ENCODE measurements at regions not wholly inside any gene's neighbourhood (a gene's known extent, or its start where the extent isn't known, plus 50 kb on each side); places are given as distances from the start of the nearest gene placed in this dataset.
A peak's percentile ranks its signal among the peaks of the same experiment; 100 is the strongest.

GRCh38 chr2:120674246-120675170, 61.2 kb upstream of the GLI2 start:
- Histone ChIP-seq H3K36me3 (ENCODE audit: control insufficient read depth in 1 of 2, insufficient read depth in 2 of 2, low read depth in 1 of 2, low read length in 2 of 2) (no peaks in the 10 kb centered on the region), H3K79me1 (replicated peaks; ENCODE audit: low read length, poor library complexity, severe bottlenecking) (no peaks in the 10 kb centered on the region), H3K4me3 (ENCODE audit: insufficient read depth in 1 of 2, low read depth in 1 of 2, low read length in 2 of 2) (no peak overlapping the region), H2AFZ (ENCODE audit: low read depth, low read length) (no peak overlapping the region), H3K9ac (ENCODE audit: low read length) (no peak overlapping the region), H4K91ac (ENCODE audit: low read length) (no peak overlapping the region), H3K23ac (ENCODE audit: low read length in 2 of 2) (no peak overlapping the region), H3K9me3 (ENCODE audit: control insufficient read depth, low read length) (no peaks in the 10 kb centered on the region), H2BK5ac (ENCODE audit: low read depth, low read length, poor library complexity, severe bottlenecking) (no peak overlapping the region), H2BK120ac (ENCODE audit: low read depth, low read length) (no peak overlapping the region), H3K4me1 (ENCODE audit: control insufficient read depth, insufficient read depth, low read depth, low read length) (peaks cover 6% of the 10 kb centered on the region), H3K18ac (ENCODE audit: low read depth in 1 of 2, low read length in 2 of 2) (no peak overlapping the region), H3K27ac (ENCODE audit: low read length, poor library complexity, severe bottlenecking) (no peak overlapping the region), H2BK15ac (ENCODE audit: low read depth, poor library complexity, severe bottlenecking) (no peak overlapping the region), H2BK12ac (ENCODE audit: low read length in 2 of 2) (no peak overlapping the region), H2AK5ac (ENCODE audit: low read length, severe bottlenecking) (no peak overlapping the region), H3K4me2 (ENCODE audit: low read length, poor library complexity, severe bottlenecking) (no peak overlapping the region), H3K27me3 (ENCODE audit: control insufficient read depth in 1 of 2, insufficient read depth in 1 of 2, low read length in 2 of 2) (peaks cover 49 to 67% of the 10 kb centered on the region in 2 experiments), H4K8ac (ENCODE audit: low read length) (no peak overlapping the region), H3K4ac (ENCODE audit: low read depth in 1 of 2, low read length in 2 of 2) (no peak overlapping the region), H3K14ac (ENCODE audit: low read length in 2 of 2) (no peak overlapping the region)
- no peak for DNase-seq
- WGBS = 80% methylated on average over 21 of the region's 21 CpGs

GRCh38 chr2:120675460-120676130, 60.1 kb upstream of the GLI2 start:
- Histone ChIP-seq H2BK5ac (ENCODE audit: low read depth, low read length, poor library complexity, severe bottlenecking) (no peak overlapping the region), H2BK12ac (ENCODE audit: low read length in 2 of 2) (no peak overlapping the region), H3K4ac (ENCODE audit: low read depth in 1 of 2, low read length in 2 of 2) (no peak overlapping the region), H3K4me1 (ENCODE audit: control insufficient read depth, insufficient read depth, low read depth, low read length) (peaks cover 6% of the 10 kb centered on the region), H3K4me3 (ENCODE audit: insufficient read depth in 1 of 2, low read depth in 1 of 2, low read length in 2 of 2) (no peak overlapping the region), H3K9ac (ENCODE audit: low read length) (no peak overlapping the region), H2AK5ac (ENCODE audit: low read length, severe bottlenecking) (no peak overlapping the region), H3K23ac (ENCODE audit: low read length in 2 of 2) (no peak overlapping the region), H3K36me3 (ENCODE audit: control insufficient read depth in 1 of 2, insufficient read depth in 2 of 2, low read depth in 1 of 2, low read length in 2 of 2) (no peaks in the 10 kb centered on the region), H3K27ac (ENCODE audit: low read length, poor library complexity, severe bottlenecking) (no peak overlapping the region), H2BK120ac (ENCODE audit: low read depth, low read length) (no peak overlapping the region), H4K91ac (ENCODE audit: low read length) (no peak overlapping the region), H2BK15ac (ENCODE audit: low read depth, poor library complexity, severe bottlenecking) (no peak overlapping the region), H3K4me2 (ENCODE audit: low read length, poor library complexity, severe bottlenecking) (no peak overlapping the region), H3K18ac (ENCODE audit: low read depth in 1 of 2, low read length in 2 of 2) (no peak overlapping the region), H3K79me1 (replicated peaks; ENCODE audit: low read length, poor library complexity, severe bottlenecking) (no peaks in the 10 kb centered on the region), H4K8ac (ENCODE audit: low read length) (no peak overlapping the region), H3K14ac (ENCODE audit: low read length in 2 of 2) (no peak overlapping the region), H3K27me3 (ENCODE audit: control insufficient read depth in 1 of 2, insufficient read depth in 1 of 2, low read length in 2 of 2) (peaks cover 39 to 62% of the 10 kb centered on the region in 2 experiments), H3K9me3 (ENCODE audit: control insufficient read depth, low read length) (no peaks in the 10 kb centered on the region), H2AFZ (ENCODE audit: low read depth, low read length) (no peak overlapping the region)
- 42% methylated on average over 26 of the region's 26 CpGs for WGBS
- peak; percentile 52 for DNase-seq

- H3K23ac ChIP-seq (ENCODE audit: low read length in 2 of 2) = no peak overlapping the region
- H3K4me3 ChIP-seq (ENCODE audit: insufficient read depth in 1 of 2, low read depth in 1 of 2, low read length in 2 of 2) = no peak overlapping the region
- H3K9me3 ChIP-seq (ENCODE audit: control insufficient read depth, low read length) = no peaks in the 10 kb centered on the region
- no peak overlapping the region for H3K27ac ChIP-seq (ENCODE audit: low read length, poor library complexity, severe bottlenecking)
- H2BK15ac ChIP-seq (ENCODE audit: low read depth, poor library complexity, severe bottlenecking) = no peak overlapping the region
- no peak overlapping the region for H2AK5ac ChIP-seq (ENCODE audit: low read length, severe bottlenecking)
- no peak for DNase-seq
- H3K4me2 ChIP-seq (ENCODE audit: low read length, poor library complexity, severe bottlenecking) = no peak overlapping the region
- H3K79me1 ChIP-seq (replicated peaks; ENCODE audit: low read length, poor library complexity, severe bottlenecking) = no peaks in the 10 kb centered on the region
- H3K18ac ChIP-seq (ENCODE audit: low read depth in 1 of 2, low read length in 2 of 2) = no peak overlapping the region
- H3K27me3 ChIP-seq (ENCODE audit: control insufficient read depth in 1 of 2, insufficient read depth in 1 of 2, low read length in 2 of 2) = peaks cover 30 to 65% of the 10 kb centered on the region in 2 experiments
- H4K8ac ChIP-seq (ENCODE audit: low read length) = no peak overlapping the region
- no peak overlapping the region for H4K91ac ChIP-seq (ENCODE audit: low read length)
- H3K36me3 ChIP-seq (ENCODE audit: control insufficient read depth in 1 of 2, insufficient read depth in 2 of 2, low read depth in 1 of 2, low read length in 2 of 2) = no peaks in the 10 kb centered on the region
- H2AFZ ChIP-seq (ENCODE audit: low read depth, low read length) = no peak overlapping the region
- H3K4ac ChIP-seq (ENCODE audit: low read depth in 1 of 2, low read length in 2 of 2) = no peak overlapping the region
- 85% methylated on average over 10 of the region's 10 CpGs for WGBS
- H2BK5ac ChIP-seq (ENCODE audit: low read depth, low read length, poor library complexity, severe bottlenecking) = no peak overlapping the region
- no peak overlapping the region for H3K14ac ChIP-seq (ENCODE audit: low read length in 2 of 2)
- H3K9ac ChIP-seq (ENCODE audit: low read length) = no peak overlapping the region
- H2BK12ac ChIP-seq (ENCODE audit: low read length in 2 of 2) = no peak overlapping the region
- H3K4me1 ChIP-seq (ENCODE audit: control insufficient read depth, insufficient read depth, low read depth, low read length) = peaks cover 6% of the 10 kb centered on the region
- no peak overlapping the region for H2BK120ac ChIP-seq (ENCODE audit: low read depth, low read length)
These were observed 58.4 kb upstream of the GLI2 start for GRCh38 chr2:120677221-120677620.

- H3K4me2 ChIP-seq (ENCODE audit: low read length, poor library complexity, severe bottlenecking) = no peak overlapping the region
- H2BK5ac ChIP-seq (ENCODE audit: low read depth, low read length, poor library complexity, severe bottlenecking) = no peak overlapping the region
- H2AK5ac ChIP-seq (ENCODE audit: low read length, severe bottlenecking) = no peak overlapping the region
- no peak overlapping the region for H2AFZ ChIP-seq (ENCODE audit: low read depth, low read length)
- H4K8ac ChIP-seq (ENCODE audit: low read length) = no peak overlapping the region
- H2BK120ac ChIP-seq (ENCODE audit: low read depth, low read length) = no peak overlapping the region
- no peak overlapping the region for H2BK15ac ChIP-seq (ENCODE audit: low read depth, poor library complexity, severe bottlenecking)
- DNase-seq = no peak
- H2BK12ac ChIP-seq (ENCODE audit: low read length in 2 of 2) = no peak overlapping the region
- no peak overlapping the region for H3K18ac ChIP-seq (ENCODE audit: low read depth in 1 of 2, low read length in 2 of 2)
- no peak overlapping the region for H3K4ac ChIP-seq (ENCODE audit: low read depth in 1 of 2, low read length in 2 of 2)
- H3K27ac ChIP-seq (ENCODE audit: low read length, poor library complexity, severe bottlenecking) = no peak overlapping the region
- no peaks in the 10 kb centered on the region for H3K36me3 ChIP-seq (ENCODE audit: control insufficient read depth in 1 of 2, insufficient read depth in 2 of 2, low read depth in 1 of 2, low read length in 2 of 2)
- peaks cover 6% of the 10 kb centered on the region for H3K4me1 ChIP-seq (ENCODE audit: control insufficient read depth, insufficient read depth, low read depth, low read length)
- H3K14ac ChIP-seq (ENCODE audit: low read length in 2 of 2) = no peak overlapping the region
- H3K79me1 ChIP-seq (replicated peaks; ENCODE audit: low read length, poor library complexity, severe bottlenecking) = no peaks in the 10 kb centered on the region
- H3K9me3 ChIP-seq (ENCODE audit: control insufficient read depth, low read length) = no peaks in the 10 kb centered on the region
- no peak overlapping the region for H3K4me3 ChIP-seq (ENCODE audit: insufficient read depth in 1 of 2, low read depth in 1 of 2, low read length in 2 of 2)
- H3K27me3 ChIP-seq (ENCODE audit: control insufficient read depth in 1 of 2, insufficient read depth in 1 of 2, low read length in 2 of 2) = peaks cover 30 to 65% of the 10 kb centered on the region in 2 experiments
- H3K9ac ChIP-seq (ENCODE audit: low read length) = no peak overlapping the region
- WGBS = 86% methylated on average over 4 of the region's 4 CpGs
- H4K91ac ChIP-seq (ENCODE audit: low read length) = no peak overlapping the region
- H3K23ac ChIP-seq (ENCODE audit: low read length in 2 of 2) = no peak overlapping the region
These were observed 57.9 kb upstream of the GLI2 start for GRCh38 chr2:120677696-120678247.

All from mesenchymal stem cell (in vitro differentiated cells and primary cell).